GM10266 (cell line): ENCODE measurements at regions not wholly inside any gene's neighbourhood (a gene's known extent, or its start where the extent isn't known, plus 50 kb on each side); places are given as distances from the start of the nearest gene placed in this dataset.

Experiments
- DNase-seq: peaks from one replicate; pipeline ENCODE4 v3.0.0; 2012; ENCODE audit errors: extremely low spot score
- TF ChIP-seq, protein P1 (sequence below): IDR thresholded peaks from 2 replicates; pipeline ENCODE4 v1.5.1; 2012; ENCODE audit warnings: mild to moderate bottlenecking, low read depth; ENCODE audit not compliant: control insufficient read depth, insufficient read depth; ENCODE audit errors: missing control alignments

DNA sequence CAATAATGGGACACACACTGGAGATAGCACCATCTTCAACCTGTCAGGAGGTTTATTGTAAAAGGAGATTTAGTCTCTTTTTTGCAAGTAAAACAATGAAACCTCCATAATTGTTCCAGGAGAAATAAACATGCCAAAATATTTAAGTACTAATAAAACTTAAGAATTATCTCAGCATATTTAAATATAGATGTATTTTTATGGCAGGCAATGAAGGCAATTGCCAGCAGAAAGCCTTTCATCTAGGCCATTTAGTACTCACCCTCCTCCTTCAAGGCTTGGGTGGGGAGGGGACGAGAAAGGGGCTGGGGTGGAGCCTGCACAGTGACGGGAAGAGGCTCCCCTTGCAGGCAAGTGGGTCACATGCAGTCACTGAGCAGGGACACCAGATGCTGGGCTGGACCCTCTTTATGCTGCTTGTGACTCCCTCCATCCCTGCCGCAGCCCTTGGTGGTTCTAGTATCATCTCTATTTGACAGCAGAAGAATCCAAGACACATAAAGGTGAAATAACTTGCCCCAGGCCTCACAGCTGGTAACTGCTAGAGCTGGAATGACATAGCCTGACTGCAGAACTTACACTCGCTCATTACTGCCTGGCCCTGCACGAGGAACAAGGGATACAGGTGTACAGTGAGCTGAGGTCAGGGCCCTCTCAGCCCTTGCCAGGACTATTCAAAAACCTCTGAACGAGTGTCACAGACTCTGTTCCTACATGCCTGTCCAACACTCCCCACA, 449.5 kb upstream of the ZMIZ1 start:
- TF ChIP-seq, protein P1, sequence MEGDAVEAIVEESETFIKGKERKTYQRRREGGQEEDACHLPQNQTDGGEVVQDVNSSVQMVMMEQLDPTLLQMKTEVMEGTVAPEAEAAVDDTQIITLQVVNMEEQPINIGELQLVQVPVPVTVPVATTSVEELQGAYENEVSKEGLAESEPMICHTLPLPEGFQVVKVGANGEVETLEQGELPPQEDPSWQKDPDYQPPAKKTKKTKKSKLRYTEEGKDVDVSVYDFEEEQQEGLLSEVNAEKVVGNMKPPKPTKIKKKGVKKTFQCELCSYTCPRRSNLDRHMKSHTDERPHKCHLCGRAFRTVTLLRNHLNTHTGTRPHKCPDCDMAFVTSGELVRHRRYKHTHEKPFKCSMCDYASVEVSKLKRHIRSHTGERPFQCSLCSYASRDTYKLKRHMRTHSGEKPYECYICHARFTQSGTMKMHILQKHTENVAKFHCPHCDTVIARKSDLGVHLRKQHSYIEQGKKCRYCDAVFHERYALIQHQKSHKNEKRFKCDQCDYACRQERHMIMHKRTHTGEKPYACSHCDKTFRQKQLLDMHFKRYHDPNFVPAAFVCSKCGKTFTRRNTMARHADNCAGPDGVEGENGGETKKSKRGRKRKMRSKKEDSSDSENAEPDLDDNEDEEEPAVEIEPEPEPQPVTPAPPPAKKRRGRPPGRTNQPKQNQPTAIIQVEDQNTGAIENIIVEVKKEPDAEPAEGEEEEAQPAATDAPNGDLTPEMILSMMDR = no peak
- no peak for DNase-seq

DNA sequence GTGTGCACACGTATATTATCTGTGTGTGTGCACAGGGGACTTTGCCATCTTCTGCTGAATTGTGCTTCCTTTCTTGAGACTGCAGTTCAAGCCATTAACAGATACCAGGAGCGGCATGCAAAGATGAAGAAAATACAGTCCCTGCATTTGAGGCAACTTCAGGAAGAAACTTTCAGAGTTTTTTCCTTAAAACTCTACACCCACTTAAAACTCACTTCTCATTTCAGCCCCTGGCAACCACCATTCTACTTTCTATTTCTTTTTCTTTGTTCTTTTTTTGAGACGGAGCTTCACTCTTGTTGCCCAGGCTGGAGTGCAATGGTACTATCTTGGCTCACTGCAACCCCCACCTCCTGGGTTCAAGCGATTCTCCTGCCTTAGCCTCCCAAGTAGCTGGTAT, 448.9 kb upstream of the ZMIZ1 start:
- TF ChIP-seq, protein P1 = no peak
- DNase-seq = no peak

DNA sequence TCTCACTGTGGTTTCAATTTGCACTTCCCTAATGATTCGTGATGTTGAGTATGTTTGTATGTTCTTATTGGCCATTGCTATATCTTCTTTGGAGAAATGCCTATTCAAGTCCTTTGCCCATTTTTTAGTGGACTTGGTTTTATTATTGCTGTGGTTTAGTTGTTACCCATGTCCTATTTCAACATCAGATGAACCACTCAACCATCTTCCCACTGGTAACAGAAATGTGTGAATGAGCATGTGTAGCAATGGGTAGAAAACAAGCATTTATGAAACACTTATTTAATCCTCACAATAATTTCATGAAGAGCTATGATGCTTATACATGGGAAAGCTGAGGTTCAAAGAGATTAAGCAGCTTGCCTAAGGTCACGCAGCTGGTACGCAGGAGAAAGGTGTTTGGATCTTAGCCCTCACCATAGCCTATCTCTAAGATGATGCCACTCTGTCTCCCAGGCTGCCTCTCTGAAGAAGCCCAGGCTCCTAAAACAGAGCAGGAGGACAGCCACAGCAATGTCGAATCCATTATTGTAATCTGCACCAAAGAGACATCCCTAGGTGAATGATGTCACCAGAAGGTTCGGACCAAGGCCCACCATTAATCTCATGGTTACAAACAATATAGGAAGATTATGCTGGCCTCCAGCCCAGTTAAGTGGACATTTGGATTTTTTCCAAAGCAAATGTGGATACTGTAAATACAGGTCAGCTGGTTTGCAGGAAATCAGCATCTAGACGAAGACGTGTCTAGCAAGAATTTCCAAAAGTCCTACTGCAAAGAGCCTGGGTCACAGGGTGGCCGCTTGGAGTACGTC, 447.6 kb upstream of the ZMIZ1 start:
- no peak for DNase-seq
- TF ChIP-seq, protein P1 = no peak

DNA sequence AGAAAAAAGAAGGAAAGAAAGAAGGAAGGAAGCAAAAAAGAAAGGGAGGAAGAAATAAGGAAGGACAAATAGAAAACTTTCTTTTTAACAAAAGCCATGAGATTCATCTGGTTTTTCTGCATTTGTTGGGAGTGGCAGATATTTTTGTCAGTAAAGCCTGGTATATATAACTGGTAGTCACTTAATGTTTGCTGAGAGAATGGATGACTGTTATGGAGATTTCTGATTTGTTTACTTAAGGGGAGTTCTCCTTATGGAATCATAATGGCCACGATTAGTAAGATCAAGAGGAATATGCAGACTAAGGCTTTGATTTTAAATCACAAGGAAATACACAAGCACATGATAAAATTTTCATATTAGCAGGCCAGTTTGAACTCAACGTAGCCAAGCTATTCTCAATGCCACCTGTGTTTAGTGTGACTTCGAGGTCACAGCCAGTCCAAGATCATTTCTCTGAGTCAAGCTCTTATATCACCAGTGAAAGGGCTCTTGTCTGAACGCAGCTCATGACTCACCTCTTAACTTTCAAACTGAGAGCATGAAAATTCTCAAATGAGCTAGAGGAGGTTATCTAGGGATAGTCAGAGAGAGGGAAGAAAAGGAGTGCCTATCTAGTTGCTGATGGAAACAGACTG, 445.1 kb upstream of the ZMIZ1 start:
- TF ChIP-seq, protein P1 = no peak
- no peak for DNase-seq

DNA sequence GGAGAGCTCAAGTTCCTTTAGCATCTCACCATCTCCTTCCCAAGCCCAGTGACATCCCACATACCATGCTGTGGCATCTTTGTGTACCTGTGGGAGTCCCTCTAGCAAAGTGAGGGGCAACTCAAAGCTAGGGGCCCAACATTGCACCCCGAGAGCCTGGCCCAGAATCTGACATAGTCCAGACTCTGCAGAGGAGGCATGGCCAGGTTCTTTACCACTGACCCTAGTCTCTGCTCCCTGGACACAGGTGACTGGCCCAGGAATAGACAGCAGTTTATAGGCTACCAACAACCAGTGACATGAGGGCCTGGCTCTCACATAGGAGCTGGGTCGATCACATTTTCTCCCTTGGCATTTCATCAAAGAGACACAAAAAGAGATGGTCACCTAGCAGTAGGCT, 444.0 kb upstream of the ZMIZ1 start:
- TF ChIP-seq, protein P1 = no peak
- DNase-seq = no peak

DNA sequence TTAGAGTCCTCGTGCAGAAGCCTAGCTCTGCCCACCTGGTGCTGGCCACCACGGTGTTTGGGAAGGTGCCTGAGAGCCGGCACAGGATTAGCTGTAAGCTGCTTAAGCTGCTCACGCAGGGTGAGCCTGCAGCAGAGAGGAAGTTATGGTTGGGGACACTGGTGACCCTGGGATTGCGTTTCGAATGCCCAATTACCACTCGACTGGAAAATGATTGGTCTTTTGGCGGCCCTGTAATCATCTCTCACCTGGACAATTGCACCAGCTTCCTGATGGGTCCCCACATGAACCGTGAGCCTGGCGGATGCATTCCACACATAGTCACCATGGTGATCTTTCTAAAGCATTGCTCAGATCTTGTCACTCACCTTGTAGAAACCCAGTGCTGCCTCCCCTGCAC, 442.3 kb upstream of the ZMIZ1 start:
- no peak for DNase-seq

More for the DNA sequence above, 442.3 kb upstream of the ZMIZ1 start:
- TF ChIP-seq, protein P1 = no peak
